Gastroesophageal sphincter (tissue), 3 donors: ENCODE measurements at regions not wholly inside any gene's neighbourhood (a gene's known extent, or its start where the extent isn't known, plus 50 kb on each side); places are given as distances from the start of the nearest gene placed in this dataset.

Source experiments
- POLR2A ChIP-seq, 2 donors: fragments of 450-650 bp; IDR thresholded peaks; one replicate each; pipeline ENCODE4 v1.6.1; 2017; ENCODE audit warnings: antibody characterized with exemption in 2 of 2, mild to moderate bottlenecking in 2 of 2, moderate library complexity in 1 of 2
- TF ChIP-seq, protein P1 (sequence below), 4 experiments: fragments of 200-600 bp in 2 of 4; fragments of 450-650 bp in 2 of 4; sonication (generic) in 1 of 4; IDR thresholded peaks; one replicate each; pipeline ENCODE4 v1.5.1; 2017 to 2019; ENCODE audit warnings: antibody characterized with exemption in 4 of 4, mild to moderate bottlenecking in 2 of 4, moderate library complexity in 2 of 4

DNA sequence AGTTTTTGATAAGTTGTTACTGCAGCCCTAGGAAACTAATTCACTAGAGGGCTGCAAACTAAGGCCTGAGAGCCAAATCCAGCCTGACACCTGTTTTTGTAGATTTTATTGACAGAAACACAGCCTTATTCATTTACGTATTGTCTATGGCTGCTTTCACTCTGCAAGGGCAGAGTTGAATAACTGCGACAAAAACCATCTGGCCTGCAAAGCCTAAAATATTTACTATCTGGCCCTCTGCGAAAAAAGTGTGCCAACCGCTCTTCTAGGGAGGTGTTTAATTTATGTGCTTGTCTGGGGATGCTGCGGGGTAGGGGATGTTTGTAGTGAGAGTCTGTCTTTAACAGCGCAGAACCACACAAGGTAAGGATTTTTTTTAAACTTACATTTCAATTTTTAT lies 165.0 kb upstream of the RBFOX1 start:
- TF ChIP-seq, protein P1, sequence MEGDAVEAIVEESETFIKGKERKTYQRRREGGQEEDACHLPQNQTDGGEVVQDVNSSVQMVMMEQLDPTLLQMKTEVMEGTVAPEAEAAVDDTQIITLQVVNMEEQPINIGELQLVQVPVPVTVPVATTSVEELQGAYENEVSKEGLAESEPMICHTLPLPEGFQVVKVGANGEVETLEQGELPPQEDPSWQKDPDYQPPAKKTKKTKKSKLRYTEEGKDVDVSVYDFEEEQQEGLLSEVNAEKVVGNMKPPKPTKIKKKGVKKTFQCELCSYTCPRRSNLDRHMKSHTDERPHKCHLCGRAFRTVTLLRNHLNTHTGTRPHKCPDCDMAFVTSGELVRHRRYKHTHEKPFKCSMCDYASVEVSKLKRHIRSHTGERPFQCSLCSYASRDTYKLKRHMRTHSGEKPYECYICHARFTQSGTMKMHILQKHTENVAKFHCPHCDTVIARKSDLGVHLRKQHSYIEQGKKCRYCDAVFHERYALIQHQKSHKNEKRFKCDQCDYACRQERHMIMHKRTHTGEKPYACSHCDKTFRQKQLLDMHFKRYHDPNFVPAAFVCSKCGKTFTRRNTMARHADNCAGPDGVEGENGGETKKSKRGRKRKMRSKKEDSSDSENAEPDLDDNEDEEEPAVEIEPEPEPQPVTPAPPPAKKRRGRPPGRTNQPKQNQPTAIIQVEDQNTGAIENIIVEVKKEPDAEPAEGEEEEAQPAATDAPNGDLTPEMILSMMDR (IDR thresholded peaks at IDR 0.05), result no peak
- TF ChIP-seq POLR2A (IDR thresholded peaks at IDR 0.05), result no peak
